UCSD-AML1 (cell line): ENCODE measurements at regions not wholly inside any gene's neighbourhood (a gene's known extent, or its start where the extent isn't known, plus 50 kb on each side); places are given as distances from the start of the nearest gene placed in this dataset.

Source experiments
- DNase-seq: peaks from one replicate; lab custom pipeline; 2025; ENCODE audit not compliant: unreplicated experiment; lab: John Stamatoyannopoulos, UW

DNA sequence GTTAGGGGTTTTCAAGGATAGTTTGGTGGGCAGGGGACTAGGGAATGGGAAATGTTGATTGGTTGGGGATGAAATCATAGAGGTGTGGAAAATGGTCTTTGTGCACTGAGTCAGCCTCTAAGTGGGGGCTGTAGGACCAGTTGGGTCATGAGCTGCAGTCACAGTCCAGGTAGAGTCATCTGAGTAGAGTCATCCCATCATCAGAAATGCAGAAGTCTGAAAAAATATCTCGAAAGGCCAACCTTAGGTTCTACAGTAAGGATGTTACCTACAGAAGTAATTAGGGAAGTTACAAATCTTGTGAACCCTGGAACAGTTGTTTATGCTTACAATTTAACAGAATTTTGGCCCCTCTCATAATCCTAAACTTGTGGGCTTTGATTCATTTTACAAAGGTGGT lies 63.4 kb upstream of the AP1S2 start:
- no peak for DNase-seq

DNA sequence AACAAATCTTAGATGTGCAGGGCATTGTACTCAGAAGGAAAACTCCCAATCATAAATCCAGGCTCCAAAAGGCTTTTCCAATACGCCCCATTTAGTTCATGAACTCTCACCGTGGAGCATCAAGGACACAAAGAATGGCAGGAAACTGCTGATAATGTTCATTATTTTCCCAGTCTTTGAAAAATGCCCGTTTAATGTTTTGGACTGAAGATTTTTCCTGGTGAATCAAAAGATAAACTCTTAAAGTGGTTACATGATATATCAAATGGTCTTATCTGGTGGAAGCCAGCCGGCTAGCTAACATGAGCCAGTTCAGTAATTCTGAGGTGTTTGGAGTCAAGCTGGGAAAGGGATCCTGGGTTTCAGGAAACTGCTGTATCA lies 62.1 kb upstream of the AP1S2 start:
- no peak for DNase-seq

DNA sequence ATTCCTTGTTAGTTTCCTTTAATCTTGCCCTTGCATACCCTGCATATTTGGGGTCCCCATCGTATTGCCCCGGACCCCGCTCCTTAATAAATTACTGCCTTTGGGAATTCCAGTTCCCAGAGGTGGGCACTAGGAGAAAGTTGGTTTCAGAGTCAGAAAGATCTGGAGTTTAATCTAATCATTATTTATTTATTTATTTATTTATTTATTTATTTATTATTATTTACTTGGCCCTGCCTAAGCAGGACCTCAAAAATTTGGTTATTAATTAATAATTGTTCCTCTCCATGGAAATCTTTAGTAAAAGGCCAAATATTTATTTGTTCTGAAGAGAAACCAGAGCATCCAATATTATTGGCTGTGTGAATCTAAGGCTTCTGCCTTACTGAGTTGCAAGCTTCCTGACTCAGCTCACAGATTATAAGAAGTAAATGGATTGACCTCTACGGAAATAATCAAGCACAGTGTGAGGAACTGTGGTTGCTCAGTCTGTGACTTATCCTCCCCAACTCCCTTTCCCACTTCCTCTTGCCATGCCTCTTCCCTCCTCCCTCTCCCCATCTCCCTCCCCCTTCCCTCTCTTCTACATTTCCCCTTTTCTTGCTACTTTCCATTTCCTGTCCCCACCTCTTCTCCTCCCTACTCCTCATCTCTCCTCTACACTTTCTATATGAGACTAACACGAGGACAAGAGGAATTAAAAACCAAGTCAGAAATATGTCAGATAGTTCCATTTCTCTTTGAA lies 61.5 kb upstream of the AP1S2 start:
- DNase-seq: peak; percentile 14

DNA sequence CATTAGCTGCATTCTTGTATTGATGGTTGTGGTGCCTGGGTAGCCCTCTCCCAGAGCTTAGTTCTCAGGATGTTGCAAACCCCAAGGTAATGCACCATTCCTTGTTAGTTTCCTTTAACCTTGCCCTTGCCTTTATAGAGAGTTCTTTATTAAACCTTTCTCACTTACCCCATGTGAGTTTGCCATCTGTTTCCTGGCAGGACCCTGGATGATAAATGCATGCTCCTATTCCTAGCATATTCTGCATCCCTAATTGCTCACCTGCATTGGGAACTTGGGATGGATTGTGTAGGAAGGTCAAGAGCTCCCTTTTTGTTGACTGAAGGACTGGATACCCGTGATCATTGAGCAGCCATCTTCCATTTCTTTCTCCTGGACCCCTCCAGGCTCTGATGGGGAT lies 59.9 kb upstream of the AP1S2 start:
- no peak for DNase-seq

DNA sequence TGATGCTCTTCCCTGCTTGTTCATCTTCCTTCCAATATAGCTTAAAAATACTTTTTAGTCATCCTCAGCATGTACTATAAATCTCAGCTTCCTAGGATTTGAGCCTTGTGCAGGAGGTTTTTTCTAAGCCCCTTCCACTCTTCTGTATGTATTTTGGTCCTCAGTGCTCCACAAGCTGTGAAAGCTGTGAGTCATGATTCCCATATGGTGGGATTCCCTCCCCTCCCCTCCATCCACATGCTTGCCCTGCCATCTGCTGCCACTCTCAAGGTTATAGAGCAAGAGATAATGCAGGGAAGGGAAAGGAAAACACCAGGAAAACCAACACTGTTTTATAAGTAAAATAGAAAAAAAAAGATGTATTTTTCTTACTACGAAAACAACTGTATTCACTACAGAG lies 58.5 kb upstream of the AP1S2 start:
- no peak for DNase-seq

DNA sequence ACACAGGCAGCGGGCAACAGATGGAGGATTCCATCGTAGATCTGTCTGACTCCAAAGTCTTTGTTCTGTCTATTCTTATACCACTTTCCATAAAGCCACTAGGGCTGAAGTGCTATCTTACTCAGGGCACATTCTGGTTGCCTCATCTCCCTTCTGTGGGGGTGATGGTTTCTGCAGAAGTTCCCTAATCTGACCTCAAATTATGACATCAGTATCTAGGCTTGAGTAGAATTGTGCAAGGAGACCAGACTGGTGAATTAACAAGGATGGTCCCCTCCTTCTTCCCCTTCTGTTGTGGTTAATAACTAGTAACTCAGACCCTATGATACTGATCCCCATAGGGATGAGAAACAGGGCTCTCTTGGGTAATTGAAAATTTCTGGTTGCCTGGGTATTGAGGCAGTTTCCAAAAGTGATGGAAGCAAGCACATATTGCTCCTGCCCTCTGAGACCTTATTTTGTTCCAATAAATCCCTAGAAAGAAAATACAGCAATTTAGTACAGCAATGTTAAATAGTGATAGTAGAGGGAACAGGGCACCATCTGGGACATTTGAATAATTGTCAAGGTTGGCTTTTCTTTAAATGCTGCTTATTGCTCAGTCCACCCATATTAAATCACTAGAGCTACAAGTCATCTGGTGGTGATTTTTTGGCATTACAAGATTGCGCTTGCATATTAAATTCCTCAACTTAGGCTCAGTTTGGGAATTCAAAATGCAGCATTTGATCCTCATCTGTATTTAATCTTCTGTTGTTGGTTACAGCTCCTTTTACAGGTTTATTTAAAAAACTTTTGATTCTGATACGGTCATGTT lies 57.3 kb upstream of the AP1S2 start:
- no peak for DNase-seq

DNA sequence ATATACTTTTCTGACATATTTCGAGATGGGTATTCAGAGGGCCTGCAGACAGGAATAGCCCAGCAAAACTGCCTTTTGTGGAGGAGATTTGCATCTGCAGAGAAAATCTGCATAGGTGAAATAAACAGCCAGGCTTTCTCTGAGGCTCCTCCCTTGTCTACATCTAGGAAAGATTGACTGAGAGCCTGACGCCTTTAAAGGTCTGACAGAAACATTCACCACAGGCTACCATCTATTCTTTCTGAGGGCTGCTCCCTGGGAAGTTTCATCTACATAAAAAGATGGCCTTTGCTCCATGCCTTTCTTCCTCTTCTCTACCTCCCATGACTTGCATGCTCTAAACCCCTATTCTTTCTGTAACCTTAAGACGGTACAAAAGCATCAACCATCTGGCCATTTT lies 55.0 kb upstream of the AP1S2 start:
- DNase-seq: no peak

DNA sequence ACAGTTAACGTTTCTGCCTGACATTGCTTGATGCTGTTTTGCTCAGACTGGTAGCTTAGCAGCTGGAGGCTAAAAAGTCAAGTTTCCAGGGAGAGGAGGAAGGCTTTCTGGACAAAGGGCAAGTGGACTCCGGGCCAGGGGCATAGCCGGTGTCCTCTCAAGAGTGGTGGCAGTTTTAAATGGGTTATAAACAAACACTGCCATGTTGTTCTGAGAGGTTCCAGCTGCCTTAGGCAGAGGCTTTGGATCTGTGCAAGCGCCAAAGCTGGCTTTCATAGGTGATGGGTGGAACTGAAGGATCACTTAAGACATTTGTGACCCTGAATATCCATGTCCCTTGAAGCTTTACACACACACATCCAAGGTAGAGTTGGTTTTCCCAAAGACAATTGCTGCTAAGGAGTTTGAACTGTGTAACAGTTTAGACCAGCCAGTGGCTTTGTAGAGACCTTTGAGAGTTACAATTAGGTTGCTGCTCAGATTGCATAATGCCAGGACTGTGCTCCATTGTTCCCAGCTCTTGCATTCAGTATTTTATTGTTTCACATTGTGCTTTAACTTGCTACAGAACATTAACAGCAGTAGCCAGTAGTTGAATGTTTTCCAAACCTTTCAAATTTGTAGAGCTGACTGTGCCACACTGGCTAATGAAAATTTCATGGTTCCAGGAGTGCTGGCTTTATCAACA lies 54.1 kb upstream of the AP1S2 start:
- no peak for DNase-seq

DNA sequence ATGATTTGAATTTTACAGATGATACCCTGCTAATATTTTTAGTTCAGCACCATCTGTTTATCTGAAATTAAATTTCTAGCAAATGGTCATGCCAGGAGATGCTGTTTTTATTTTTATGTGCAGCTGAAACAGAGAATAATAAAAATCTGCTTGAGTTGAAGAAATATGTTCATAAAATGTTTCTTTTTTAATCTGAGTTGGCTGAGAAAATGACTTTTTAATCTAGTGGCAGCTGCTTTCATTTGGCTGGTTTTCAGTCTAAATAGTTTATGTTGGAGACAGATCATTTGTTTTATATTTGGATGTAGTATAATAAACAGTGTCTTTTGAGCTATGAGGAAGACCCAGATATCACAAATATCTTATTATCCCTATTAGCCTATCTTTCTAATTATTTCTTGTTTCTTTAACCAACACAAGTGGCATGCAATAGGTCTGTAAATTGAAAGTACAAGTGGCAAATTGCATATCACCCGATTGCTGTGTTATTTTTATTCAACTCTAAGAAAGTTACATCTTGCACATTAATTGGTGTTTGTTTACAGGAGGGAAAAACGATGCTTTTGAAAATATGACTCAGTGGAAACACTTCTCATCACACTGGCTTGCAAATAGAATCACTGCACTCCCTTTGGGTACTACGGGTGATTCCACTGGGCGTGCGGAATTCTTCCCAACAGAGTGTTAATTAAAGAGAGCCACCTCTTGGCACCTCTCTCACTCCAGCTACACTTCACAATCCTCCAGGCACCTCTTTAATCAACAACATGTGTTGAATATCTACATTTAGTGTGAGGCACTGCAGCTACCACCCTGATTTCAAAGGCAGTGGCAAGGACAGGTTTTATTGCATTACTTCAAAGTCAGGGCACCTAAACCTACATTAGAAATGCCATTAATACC lies 51.7 kb upstream of the AP1S2 start:
- no peak for DNase-seq
